ENCODE measurements at regions not wholly inside any gene's neighbourhood (a gene's known extent, or its start where the extent isn't known, plus 50 kb on each side); places are given as distances from the start of the nearest gene placed in this dataset.
"Not testable (repeated sequence)": the region's sequence is repeated elsewhere in the genome, so short reads cannot be mapped to it uniquely, and the experiment has no call there.

DNA sequence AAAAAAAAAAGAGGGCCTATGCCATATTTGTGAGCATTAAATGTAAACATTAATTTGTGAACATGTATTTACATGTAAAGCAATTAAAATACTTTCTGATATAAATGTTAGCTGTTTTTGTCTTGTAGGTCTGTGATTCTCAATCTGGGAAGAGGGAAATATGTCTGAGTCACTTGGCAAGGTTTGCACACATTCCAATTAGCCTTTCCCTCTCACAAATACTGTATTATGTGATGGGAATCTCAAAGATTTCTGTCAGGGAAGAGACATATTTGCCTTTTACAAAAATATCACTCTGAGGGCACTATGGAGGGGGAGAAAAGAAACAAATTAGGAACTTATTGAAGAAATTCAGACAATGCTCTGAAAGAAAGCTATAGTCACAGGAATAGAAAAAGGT is 483.6 kb downstream of the GBE1 start:
- DNase-seq: no peak

DNA sequence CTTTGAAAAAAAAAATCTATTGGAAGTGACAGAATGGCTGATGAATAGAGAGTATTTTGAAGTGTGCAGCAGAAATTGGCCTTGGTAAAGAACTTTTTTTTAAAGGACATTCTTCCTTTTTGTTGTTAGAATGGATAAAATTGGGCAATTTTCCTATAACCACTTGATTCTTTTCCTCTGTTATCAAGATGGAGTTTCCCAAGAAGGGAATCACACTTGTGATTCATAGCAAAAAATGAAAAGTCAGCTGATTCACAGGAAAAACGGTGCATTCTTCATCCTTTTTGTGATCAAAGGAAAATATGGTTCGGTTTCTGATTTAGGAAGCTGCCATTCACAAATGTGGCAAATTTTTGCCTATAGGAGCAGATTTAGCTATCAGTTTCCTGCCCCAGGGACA is 486.8 kb downstream of the GBE1 start:
- no peak for DNase-seq

DNA sequence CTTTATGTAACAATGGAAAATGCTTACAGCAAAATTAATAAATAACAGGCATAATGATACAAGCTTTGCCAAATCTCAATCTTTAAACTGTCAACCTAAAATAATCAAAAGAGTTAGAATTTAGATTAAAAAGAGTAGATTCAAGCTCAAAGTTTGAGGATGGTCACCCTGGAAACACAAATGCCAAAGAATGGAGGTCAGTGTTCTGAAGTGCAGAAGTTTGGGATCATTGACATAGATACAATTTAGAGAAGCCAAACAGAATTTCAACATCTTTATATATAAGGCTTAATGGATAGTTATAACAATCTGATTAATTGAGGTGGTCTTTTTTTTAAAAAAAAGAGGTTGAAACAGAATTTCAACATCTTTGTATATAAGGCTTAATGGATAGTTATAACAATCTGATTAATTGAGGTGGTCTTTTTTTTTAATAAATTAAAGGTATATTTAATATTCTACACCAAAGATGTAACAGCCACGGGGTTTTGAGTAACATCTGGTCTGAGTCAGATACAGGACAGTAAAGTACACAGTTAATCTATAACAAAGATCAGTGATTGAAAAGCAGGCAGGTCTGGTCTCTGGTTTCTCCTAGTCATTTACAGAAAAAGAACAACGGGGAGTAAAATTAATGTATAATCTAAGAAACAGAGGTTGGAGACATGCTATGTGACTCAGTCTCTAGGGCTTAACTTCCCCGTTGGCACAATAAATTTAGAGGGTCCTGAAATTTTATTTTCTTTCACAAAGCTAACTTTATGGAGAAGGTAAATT is 490.7 kb downstream of the GBE1 start:
- DNase-seq: no peak

DNA sequence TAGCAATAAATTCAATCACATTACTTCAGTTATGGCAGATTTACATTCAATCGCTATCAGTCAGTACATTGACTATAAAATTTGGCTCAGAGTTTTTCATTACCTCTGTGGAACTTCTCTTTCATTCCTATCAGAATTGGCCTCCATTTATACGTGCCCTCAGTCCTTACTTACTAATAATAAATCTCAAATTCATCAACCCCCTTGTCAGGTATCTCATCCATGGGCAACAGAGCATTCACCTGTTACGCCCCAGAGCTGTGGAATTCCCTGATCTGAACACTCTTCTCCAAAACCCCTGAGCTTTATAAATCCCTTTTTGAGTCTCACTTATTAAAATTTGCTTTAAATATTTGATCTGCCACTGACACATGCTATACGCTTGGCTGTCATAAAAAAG is 492.9 kb downstream of the GBE1 start:
- no peak for DNase-seq

- DNase-seq: no peak
Measured at GRCh38 chr3:81261996-81262395, 499.4 kb downstream of the GBE1 start.

DNA sequence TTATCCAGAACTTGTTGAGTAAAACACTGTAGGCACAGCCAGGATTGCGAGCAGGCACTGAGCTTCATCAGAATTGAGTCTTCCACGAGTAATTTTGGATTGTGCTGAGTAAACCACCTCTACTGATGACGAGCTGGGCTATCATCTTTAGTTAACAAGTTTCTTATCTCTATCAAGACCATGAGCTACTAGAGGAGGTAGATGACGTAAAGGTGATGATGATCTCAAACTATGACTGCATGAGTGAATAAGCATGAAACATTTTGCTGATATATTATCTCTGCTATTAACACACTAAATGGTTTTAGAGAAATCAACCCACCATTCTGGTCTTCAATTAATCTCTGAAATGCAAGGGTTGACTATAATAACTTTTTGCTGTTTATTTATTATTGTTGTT is 506.0 kb downstream of the GBE1 start:
- no peak for DNase-seq

GRCh38 chr3:81251096-81251495 is 510.3 kb downstream of the GBE1 start:
- DNase-seq: no peak

- DNase-seq: no peak
Measured at GRCh38 chr3:81249540-81250029, 511.9 kb downstream of the GBE1 start.

DNA sequence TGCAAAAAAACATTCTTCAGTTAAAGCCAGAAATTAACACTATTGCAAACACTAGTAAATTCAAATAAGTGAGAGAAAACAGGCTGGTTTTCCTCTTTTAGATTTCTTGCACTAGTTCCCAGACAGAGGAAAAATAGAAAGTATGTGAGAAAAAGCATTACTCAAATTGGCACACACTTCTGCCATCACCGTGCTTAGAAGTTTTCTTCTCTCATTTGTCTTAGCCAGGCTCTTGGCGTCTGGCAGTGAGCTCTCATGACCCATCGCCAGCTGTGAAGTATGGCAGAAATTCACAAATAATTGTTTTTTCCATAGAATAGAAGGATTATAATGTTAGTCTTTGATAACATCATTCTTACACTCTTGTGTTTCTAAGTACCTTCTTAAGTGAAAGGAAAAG is 515.9 kb downstream of the GBE1 start:
- DNase-seq: no peak

DNA sequence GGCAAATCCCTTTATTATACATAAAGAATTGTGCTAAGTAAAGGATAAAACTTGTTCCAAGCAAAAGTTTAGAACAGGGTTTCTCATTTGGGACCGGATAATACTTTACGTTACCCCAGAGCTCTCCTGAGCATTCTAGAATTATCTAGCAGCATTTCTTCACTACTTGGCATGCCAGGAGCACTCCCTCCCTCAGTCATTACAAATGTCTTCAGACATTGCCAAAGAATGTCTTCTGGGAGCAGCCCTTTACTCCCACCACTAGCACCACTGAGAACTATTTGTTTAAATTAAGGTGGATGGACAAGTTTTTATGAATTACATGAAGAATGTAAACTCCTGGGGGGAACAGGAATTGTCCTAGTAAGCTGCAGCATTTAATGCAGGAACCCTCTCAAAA is 516.4 kb downstream of the GBE1 start:
- no peak for DNase-seq

DNA sequence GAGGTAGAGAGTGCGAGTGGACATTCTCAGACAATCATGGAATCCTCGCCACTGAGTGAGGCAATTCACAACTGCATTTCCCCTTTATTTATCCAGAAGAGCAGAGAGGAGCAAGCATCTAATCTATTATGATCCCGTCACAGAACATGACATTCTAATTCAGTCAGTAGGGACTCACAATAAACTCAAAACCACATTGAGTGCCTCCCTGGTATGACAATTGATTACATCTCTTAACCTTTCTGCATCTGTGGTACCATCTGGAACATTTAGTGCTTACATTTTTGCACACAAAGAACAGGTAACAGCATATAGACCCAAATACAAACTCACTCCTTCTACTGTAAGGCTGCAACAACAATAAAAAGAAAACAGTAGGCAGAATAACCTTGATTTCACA is 517.2 kb downstream of the GBE1 start:
- no peak for DNase-seq

- no peak for DNase-seq
Measured at GRCh38 chr3:81242871-81243270, 518.6 kb downstream of the GBE1 start.

- DNase-seq: no peak
Measured at GRCh38 chr3:81237181-81237580, 524.3 kb downstream of the GBE1 start.

DNA sequence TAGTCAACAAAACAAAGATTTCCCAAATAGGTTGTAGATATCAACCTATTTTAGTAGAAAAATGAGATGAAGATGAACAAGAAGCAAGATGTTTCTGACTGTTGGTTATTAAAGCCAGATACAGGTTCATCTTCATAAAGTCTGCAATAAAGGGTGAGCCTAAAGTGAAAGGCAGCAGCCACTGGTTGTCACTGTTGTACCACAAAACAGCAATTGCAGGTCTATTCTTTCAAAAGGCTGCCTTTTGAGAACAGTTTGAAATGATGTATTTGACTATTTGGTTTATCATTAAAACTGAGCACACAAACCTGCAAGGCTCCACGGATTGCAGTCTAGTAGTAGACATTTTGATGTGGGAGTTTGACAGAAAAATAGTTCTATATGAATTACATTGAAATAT is 543.4 kb downstream of the GBE1 start:
- no peak for DNase-seq

GRCh38 chr3:81217101-81217500 is 544.3 kb downstream of the GBE1 start:
- DNase-seq: no peak

DNA sequence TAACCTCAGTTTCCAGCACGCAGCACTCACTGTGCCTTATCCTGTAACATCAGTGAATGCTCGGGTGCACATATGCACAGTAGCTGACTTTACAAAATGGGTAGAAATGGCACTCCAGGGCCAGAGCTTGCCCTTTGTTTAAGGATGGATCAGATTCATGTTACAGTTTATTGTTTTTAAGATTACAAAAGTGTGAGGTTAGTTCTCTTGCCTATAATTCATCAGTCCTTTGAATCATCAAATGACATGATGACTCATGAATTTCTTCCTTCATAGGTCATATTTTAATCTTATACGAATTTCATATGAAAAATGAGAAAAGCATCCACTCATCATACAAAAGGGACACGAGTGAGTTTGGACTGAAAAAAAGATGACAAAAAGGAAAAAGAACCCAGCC is 545.3 kb downstream of the GBE1 start:
- DNase-seq: no peak

DNA sequence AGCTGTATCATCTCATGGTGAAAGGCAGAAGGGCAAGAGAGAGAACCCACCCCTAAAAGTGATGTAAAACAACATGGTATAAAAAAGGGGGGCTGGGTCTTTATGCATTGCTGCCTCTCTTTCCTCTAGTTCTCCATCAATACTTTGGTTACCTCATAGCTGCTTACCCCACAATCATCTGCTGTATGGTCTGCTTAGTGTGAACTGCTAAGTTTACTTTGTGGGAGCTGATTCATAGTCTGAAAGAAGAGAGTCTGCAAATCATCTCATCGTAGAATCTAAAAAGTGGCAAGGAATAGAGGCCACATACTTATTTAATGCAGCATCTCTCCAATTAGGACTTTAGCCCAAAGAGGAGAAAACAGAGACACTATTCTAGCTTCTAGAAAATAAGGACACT is 546.8 kb downstream of the GBE1 start:
- DNase-seq: no peak

DNA sequence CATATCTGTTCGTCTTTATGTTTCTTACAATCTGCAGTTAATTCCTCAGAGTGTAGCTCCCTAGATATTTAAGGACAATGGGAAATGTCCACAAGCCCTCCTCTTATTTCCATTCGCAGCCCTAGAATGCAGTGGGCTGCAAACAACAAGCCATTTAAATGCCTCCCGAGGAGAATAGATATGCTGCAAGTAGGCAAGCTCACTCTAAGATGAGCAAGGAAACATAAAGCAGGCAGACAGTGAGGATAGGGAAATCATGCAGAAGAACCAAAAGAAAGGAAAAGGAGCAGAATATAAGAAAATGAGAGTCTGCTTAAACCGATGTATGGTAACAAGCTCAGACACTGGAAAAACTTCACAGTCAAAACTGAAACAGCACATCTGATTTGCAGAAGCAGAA is 561.9 kb downstream of the GBE1 start:
- no peak for DNase-seq

DNA sequence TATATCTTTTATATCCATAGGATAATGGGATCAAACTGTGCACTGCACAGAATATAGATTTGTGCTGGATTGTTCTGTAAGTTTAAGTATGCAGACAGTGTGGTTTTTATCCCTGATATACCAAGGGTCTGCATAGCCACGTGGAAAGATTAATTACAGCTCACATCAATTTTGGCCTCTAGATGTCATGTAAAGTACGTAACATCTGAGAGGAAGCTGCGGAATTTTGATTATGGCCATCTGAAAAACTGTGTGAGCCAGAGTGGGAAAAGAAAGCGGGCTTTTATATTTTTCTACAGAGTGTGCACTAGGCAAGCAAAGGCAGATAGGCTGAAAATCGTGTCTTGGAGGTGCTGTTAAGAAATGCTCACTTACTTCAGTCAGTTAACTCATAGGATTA is 562.7 kb downstream of the GBE1 start:
- DNase-seq: no peak

DNA sequence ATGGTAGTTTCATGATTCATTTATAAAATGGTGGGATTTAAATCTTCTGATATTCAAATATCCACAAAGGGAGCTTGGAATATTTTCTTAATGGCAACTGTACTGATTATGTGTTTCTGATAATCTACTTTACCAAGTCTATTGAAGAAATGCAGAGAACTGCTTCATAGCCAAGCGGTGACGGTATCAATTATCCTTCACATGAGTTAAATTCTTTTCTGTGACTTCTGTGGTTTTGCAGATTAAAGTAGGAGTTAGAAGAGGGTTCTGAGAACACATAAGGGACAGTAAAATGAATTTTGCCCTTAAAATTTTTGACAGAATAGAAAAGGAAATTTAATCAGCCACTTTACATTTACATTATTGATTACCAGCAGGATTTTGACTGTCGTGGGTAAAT is 563.2 kb downstream of the GBE1 start:
- no peak for DNase-seq

DNA sequence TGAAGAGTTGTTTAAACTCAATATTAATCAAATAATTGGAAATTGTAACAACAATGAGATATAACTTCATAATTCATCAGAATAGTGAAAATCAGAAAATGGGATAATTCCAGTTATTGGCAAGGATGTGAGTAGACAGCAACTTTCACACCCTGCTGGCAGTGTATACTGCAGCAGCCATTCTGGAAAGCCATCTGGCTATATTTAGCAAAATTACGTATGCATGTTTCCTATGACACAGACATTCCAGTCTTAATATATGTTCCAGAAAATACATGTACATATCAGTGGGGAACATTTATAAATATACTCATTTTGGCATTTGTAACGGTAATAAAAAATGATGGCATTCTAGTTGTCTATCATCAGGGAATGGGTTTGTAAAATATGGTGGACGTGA is 564.1 kb downstream of the GBE1 start:
- no peak for DNase-seq

DNA sequence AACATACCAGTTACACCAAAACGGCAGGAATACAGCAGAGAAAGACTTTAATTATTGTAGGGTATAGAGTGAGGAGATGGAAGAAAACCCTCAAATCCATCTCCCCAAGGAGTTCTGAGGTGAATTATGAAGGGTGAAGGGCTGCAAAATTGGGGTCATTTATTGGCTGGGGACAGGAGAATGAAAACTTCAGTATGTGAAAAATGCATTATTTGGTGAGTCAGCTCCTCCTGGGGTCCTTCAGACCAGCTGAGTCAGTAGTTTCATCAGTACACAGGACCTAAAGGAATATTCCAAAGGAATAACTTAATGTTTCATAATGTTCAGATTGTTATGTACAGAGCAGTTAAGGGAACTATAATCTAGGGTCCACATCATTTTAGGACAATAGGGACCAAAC is 566.0 kb downstream of the GBE1 start:
- no peak for DNase-seq

DNA sequence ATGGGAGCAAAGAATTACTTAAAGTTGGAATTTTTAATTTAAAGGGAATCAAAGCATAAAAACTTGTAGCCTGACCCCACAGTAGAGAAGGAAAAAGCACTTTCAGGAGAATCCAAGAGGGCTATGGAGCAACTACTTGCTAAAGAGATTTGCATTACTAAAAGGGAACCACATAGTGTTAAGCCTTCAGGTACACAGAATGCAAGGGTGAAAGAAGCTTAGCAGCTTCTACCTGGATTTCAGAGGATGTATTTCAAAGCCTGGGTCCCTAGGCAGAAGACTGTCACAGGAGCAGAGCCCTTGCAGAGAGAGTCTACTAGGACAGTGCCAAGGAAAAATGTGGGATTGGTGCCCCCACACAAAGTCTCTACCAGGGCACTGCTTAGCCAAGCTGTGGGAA is 575.0 kb downstream of the GBE1 start:
- no peak for DNase-seq

DNA sequence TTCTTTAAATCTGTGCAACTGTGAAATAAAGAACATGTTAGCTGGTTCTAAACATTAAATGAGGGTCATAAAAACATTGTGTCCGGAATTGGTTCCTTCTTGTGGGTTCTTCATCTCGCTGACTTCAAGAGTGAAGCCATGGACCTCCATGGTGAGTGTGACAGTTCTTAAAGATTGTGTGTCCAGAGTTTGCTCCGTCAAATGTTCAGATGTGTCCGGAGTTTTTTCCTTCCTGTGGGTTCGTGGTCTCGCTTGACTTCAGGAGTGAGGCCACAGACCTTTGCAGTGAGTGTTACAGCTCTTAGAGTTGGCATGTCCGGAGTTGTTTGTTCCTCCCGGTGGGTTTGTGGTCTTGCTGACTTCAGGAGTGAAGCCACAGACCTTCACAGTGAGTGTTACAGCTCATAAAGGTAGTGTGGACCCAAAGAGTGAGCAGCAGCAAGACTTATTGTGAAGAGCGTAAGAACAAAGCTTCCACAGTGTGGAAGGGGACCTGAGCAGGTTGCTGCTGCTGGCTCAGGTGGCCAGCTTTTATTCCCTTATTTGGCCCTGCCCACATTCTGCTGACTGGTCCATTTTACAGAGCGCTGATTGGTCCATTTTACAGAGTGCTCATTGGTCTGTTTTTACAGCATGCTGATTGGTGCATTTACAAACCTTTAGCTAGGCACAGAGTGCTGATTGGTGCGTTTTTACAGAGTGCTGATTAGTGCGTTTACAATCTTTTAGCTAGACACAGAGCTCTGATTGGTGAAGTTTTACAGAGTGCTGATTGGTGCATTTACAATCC is 579.2 kb downstream of the GBE1 start:
- not testable (repeated sequence) for DNase-seq

DNA sequence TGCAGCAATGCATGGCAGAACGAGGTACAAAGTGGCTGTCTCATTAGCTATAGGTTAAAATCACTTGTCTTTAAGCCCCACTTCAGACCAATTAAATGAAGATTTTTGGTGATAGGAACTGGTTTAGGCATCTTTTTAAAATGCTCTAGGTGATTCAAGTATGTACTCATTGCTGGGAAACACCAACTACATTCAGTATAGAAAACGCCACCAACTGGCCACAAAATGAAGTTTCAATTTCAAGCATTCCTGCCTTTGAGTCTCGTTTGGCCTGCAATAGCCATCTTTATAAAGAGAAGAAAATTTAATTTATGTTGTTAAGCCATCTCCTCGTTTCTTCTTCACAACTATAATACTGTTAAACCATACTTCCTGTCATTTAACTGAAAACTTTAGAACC is 587.9 kb downstream of the GBE1 start:
- DNase-seq: no peak

All from GOT3 (cell line).